ENCODE measurements at regions not wholly inside any gene's neighbourhood (a gene's known extent, or its start where the extent isn't known, plus 50 kb on each side); places are given as distances from the start of the nearest gene placed in this dataset.

- H4K20me1 ChIP-seq (ENCODE audit: insufficient read depth, low read length) = no peaks in the 10 kb centered on the region
- TF ChIP-seq RFX5 (IDR thresholded peaks at IDR 0.05; ENCODE audit: low read depth, low read length) (no peak), BHLHE40 (IDR thresholded peaks at IDR 0.05; ENCODE audit: low read depth, low read length) (no peak), FOS (IDR thresholded peaks at IDR 0.05; ENCODE audit: low read depth, low read length) (no peak), USF2 (IDR thresholded peaks at IDR 0.05; ENCODE audit: low read depth, low read length) (no peak), RAD21 (IDR thresholded peaks at IDR 0.05; ENCODE audit: low read length) (no peak), NFE2L2 (IDR thresholded peaks at IDR 0.05; ENCODE audit: low read depth, low read length) (no peak), MXI1 (IDR thresholded peaks at IDR 0.05; ENCODE audit: borderline replicate concordance, low read depth, low read length) (no peak), MAFK (IDR thresholded peaks at IDR 0.05; ENCODE audit: low read depth, low read length) (no peak), CEBPB (IDR thresholded peaks at IDR 0.05; ENCODE audit: low read depth, low read length) (no peak), RCOR1 (IDR thresholded peaks at IDR 0.05; ENCODE audit: insufficient replicate concordance, low read length) (no peak), CHD1 (IDR thresholded peaks at IDR 0.05; ENCODE audit: low read depth, low read length) (no peak), ELK1 (IDR thresholded peaks at IDR 0.05; ENCODE audit: borderline replicate concordance, low read depth, low read length) (no peak), POLR2A (IDR thresholded peaks at IDR 0.05; ENCODE audit: low read depth, low read length) (no peak)
- H3K9ac ChIP-seq (ENCODE audit: low read depth, low read length) = no peak overlapping the region
- H3K27me3 ChIP-seq (ENCODE audit: control insufficient read depth, insufficient read depth, low read length) = peaks cover 12% of the 10 kb centered on the region
- ChIA-PET CTCF (no interaction called here), POLR2A (ENCODE audit: unreplicated experiment) (no interaction called here)
- H3K9me1 ChIP-seq (ENCODE audit: insufficient read depth, low read length) = no peaks in the 10 kb centered on the region
- dilution Hi-C loops (cut with HindIII; ENCODE audit: low sequenced_read_pairs, unreplicated experiment) (no loop called here), intact Hi-C loops (cut with micrococcal nuclease) (no loop called here), in situ Hi-C loops (cut with MboI; ENCODE audit: low sequenced_read_pairs) (no loop called here)
- H2BK20ac ChIP-seq (ENCODE audit: low read depth, low read length) = no peak overlapping the region
- no peak overlapping the region for H4K91ac ChIP-seq (ENCODE audit: insufficient read depth, low read depth, low read length)
- H2AK5ac ChIP-seq (ENCODE audit: low read depth, low read length) = no peak overlapping the region
- H3K36me3 ChIP-seq (ENCODE audit: control insufficient read depth, insufficient read depth, low read length) = no peaks in the 10 kb centered on the region
- H3K4me3 ChIP-seq (ENCODE audit: insufficient read depth, low read depth, low read length) = no peak overlapping the region
- no peaks in the 10 kb centered on the region for H3K9me3 ChIP-seq (ENCODE audit: control insufficient read depth, insufficient read depth, low read length)
- ATAC-seq (ENCODE audit: low read depth) (no peak), DNase-seq (no peak)
- H2AFZ ChIP-seq (replicated peaks; ENCODE audit: low read length, poor library complexity) = no peak overlapping the region
- H3K56ac ChIP-seq (ENCODE audit: extremely low read depth, insufficient read depth, low read length) = no peak overlapping the region
- H4K8ac ChIP-seq (ENCODE audit: low read depth in 2 of 2, low read length in 2 of 2) = no peak overlapping the region
- H3K79me1 ChIP-seq (ENCODE audit: low read depth in 1 of 2, low read length in 2 of 2) = no peaks in the 10 kb centered on the region
- H3K4me1 ChIP-seq (ENCODE audit: control insufficient read depth, insufficient read depth, low read length) = no peaks in the 10 kb centered on the region
- no peak overlapping the region for H2AK9ac ChIP-seq (replicated peaks; ENCODE audit: low read depth, low read length, poor library complexity)
- no peak overlapping the region for H2BK120ac ChIP-seq (ENCODE audit: low read depth, low read length)
- H3K18ac ChIP-seq (ENCODE audit: low read depth, low read length) = no peak overlapping the region
- H3K4ac ChIP-seq (ENCODE audit: low read depth, low read length) = no peak overlapping the region
- no peak overlapping the region for H3K4me2 ChIP-seq (ENCODE audit: low read depth, low read length)
- no peak overlapping the region for H2BK15ac ChIP-seq (ENCODE audit: low read depth, low read length)
- no CpG with 5 or more reads among the region's 8 CpGs for WGBS, 2 experiments (ENCODE audit: extremely low coverage in 2 of 2, insufficient read length in 1 of 2)
- no peak overlapping the region for H4K5ac ChIP-seq (ENCODE audit: low read depth, low read length)
- no peak overlapping the region for H2BK5ac ChIP-seq (ENCODE audit: low read depth, low read length, poor library complexity, severe bottlenecking)
- H3K14ac ChIP-seq (replicated peaks; ENCODE audit: low read depth, low read length) = no peak overlapping the region
- no peak overlapping the region for H3K23ac ChIP-seq (ENCODE audit: low read depth, low read length)
- BruUV-seq (replicated peaks) = no TSS peak
- no peak overlapping the region for H3K27ac ChIP-seq (ENCODE audit: insufficient read depth, low read length)
Measured at GRCh38 chr6:156651486-156651885, 125.7 kb upstream of the ARID1B start.
